ENCODE measurements at regions not wholly inside any gene's neighbourhood (a gene's known extent, or its start where the extent isn't known, plus 50 kb on each side); places are given as distances from the start of the nearest gene placed in this dataset.

- POLR2A ChIA-PET, result no interaction called here
- no peaks in the 10 kb centered on the region for H3K9me2 ChIP-seq (ENCODE audit: insufficient read depth)
- H3K36me3 ChIP-seq (ENCODE audit: control insufficient read depth in 1 of 2, insufficient read depth in 2 of 2, low read length in 2 of 2), result no peaks in the 10 kb centered on the region
- CTCF ChIA-PET, result no interaction called here
- H3K9me3 ChIP-seq (ENCODE audit: control insufficient read depth in 1 of 2, insufficient read depth in 1 of 2, low read depth in 1 of 2, low read length in 2 of 2), result no peaks in the 10 kb centered on the region
- no peak overlapping the region for H3K4me3 ChIP-seq (replicated peaks in 1 of 2; ENCODE audit: low read depth in 1 of 2, low read length in 2 of 2)
- H4K20me1 ChIP-seq (ENCODE audit: insufficient read depth), result no peaks in the 10 kb centered on the region
- RAD21 ChIA-PET (ENCODE audit: low non-redundant PET in 1 of 2, low total read pairs in 2 of 2, uncharacterized antibody in 2 of 2, unreplicated experiment in 2 of 2), result no interaction called here
- no peak overlapping the region for H3K9ac ChIP-seq (ENCODE audit: low read length)
- H3K4me1 ChIP-seq (ENCODE audit: control insufficient read depth in 1 of 2, insufficient read depth in 2 of 2, low read length in 2 of 2), result no peaks in the 10 kb centered on the region
- no TSS peak for BruUV-seq (replicated peaks)
- no peak overlapping the region for H3K4me2 ChIP-seq (ENCODE audit: low read length)
- H3K27me3 ChIP-seq (ENCODE audit: insufficient read depth, low read length), result no peaks in the 10 kb centered on the region
- no peak overlapping the region for H3K27ac ChIP-seq (ENCODE audit: low read depth, low read length)
- TF ChIP-seq SIN3A (IDR thresholded peaks at IDR 0.05; ENCODE audit: low read depth) (no peak), EGR1 (IDR thresholded peaks at IDR 0.05; ENCODE audit: low read depth) (no peak), ATF3 (IDR thresholded peaks at IDR 0.05) (no peak), EZH2 (IDR thresholded peaks at IDR 0.05) (no peak), ZNF274 (IDR thresholded peaks at IDR 0.05; ENCODE audit: low read depth, low read length) (no peak), RAD21 (IDR thresholded peaks at IDR 0.05; ENCODE audit: low read depth) (no peak), CBX3 (IDR thresholded peaks at IDR 0.05; ENCODE audit: low read depth) (no peak), JUND (IDR thresholded peaks at IDR 0.05) (no peak), YY1 (IDR thresholded peaks at IDR 0.05; ENCODE audit: extremely low read depth, insufficient replicate concordance, low read depth, low read length) (no peak), EZH2phosphoT487 (IDR thresholded peaks at IDR 0.05; ENCODE audit: borderline replicate concordance) (no peak), ZFX (IDR thresholded peaks at IDR 0.05) (no peak)
- TF ChIP-seq, protein P1, sequence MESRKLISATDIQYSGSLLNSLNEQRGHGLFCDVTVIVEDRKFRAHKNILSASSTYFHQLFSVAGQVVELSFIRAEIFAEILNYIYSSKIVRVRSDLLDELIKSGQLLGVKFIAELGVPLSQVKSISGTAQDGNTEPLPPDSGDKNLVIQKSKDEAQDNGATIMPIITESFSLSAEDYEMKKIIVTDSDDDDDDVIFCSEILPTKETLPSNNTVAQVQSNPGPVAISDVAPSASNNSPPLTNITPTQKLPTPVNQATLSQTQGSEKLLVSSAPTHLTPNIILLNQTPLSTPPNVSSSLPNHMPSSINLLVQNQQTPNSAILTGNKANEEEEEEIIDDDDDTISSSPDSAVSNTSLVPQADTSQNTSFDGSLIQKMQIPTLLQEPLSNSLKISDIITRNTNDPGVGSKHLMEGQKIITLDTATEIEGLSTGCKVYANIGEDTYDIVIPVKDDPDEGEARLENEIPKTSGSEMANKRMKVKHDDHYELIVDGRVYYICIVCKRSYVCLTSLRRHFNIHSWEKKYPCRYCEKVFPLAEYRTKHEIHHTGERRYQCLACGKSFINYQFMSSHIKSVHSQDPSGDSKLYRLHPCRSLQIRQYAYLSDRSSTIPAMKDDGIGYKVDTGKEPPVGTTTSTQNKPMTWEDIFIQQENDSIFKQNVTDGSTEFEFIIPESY (IDR thresholded peaks at IDR 0.05; ENCODE audit: extremely low read depth, insufficient replicate concordance, low read length), result no peak
- TF ChIP-seq, protein P2, sequence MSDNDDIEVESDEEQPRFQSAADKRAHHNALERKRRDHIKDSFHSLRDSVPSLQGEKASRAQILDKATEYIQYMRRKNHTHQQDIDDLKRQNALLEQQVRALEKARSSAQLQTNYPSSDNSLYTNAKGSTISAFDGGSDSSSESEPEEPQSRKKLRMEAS (IDR thresholded peaks at IDR 0.05), result no peak
- no peak for DNase-seq (ENCODE audit: low read depth, low spot score)
- ATAC-seq, result no peak
- no peaks in the 10 kb centered on the region for H3K79me2 ChIP-seq (ENCODE audit: insufficient read depth, low read length)
- H2AFZ ChIP-seq (ENCODE audit: low read depth, low read length, poor library complexity, severe bottlenecking), result no peak overlapping the region
- intact Hi-C loops (cut with micrococcal nuclease), result no loop called here
Observed at GRCh38 chr5:67725604-67726003, 490.0 kb upstream of the PIK3R1 start.
